ENCODE measurements at regions not wholly inside any gene's neighbourhood (a gene's known extent, or its start where the extent isn't known, plus 50 kb on each side); places are given as distances from the start of the nearest gene placed in this dataset.

- Histone ChIP-seq H3K4me3 (replicated peaks; ENCODE audit: insufficient read depth, low read length) (no peak overlapping the region), H3K27me3 (ENCODE audit: insufficient read depth, poor library complexity, severe bottlenecking) (no peaks in the 10 kb centered on the region), H3K27ac (replicated peaks) (no peak overlapping the region)
- TF ChIP-seq REST (IDR thresholded peaks at IDR 0.05; ENCODE audit: insufficient replicate concordance, low read depth) (no peak), CTCF (IDR thresholded peaks at IDR 0.05; ENCODE audit: insufficient read depth, low read length) (no peak), GABPA (IDR thresholded peaks at IDR 0.05; ENCODE audit: low read depth) (no peak), SPI1 (IDR thresholded peaks at IDR 0.05; ENCODE audit: borderline replicate concordance, low read depth) (no peak), POLR2AphosphoS5 (IDR thresholded peaks at IDR 0.05; ENCODE audit: low read depth) (no peak)
- DNase-seq (ENCODE audit: low read depth in 1 of 2, low spot score in 1 of 2) = no peak
Measured at GRCh38 chr20:57987659-57988058, 240.8 kb downstream of the ANKRD60 start.

- Histone ChIP-seq H3K27ac (replicated peaks) (no peak overlapping the region), H3K4me3 (replicated peaks; ENCODE audit: insufficient read depth, low read length) (no peak overlapping the region), H3K27me3 (ENCODE audit: insufficient read depth, poor library complexity, severe bottlenecking) (no peaks in the 10 kb centered on the region)
- no peak for DNase-seq (ENCODE audit: low read depth in 1 of 2, low spot score in 1 of 2)
- TF ChIP-seq POLR2AphosphoS5 (IDR thresholded peaks at IDR 0.05; ENCODE audit: low read depth) (no peak), GABPA (IDR thresholded peaks at IDR 0.05; ENCODE audit: low read depth) (no peak), REST (IDR thresholded peaks at IDR 0.05; ENCODE audit: insufficient replicate concordance, low read depth) (no peak), SPI1 (IDR thresholded peaks at IDR 0.05; ENCODE audit: borderline replicate concordance, low read depth) (no peak)
Measured at GRCh38 chr20:57986666-57987065, 241.8 kb downstream of the ANKRD60 start.

GRCh38 chr20:57985278-57985677 is 243.2 kb downstream of the ANKRD60 start:
- Histone ChIP-seq H3K4me3 (replicated peaks; ENCODE audit: insufficient read depth, low read length) (no peak overlapping the region), H3K27me3 (ENCODE audit: insufficient read depth, poor library complexity, severe bottlenecking) (no peaks in the 10 kb centered on the region), H3K27ac (replicated peaks) (no peak overlapping the region)
- no peak for DNase-seq (ENCODE audit: low read depth in 1 of 2, low spot score in 1 of 2)
- TF ChIP-seq POLR2AphosphoS5 (IDR thresholded peaks at IDR 0.05; ENCODE audit: low read depth) = no peak
- no peak for TF ChIP-seq REST (IDR thresholded peaks at IDR 0.05; ENCODE audit: insufficient replicate concordance, low read depth)

GRCh38 chr20:57983082-57983481 is 245.4 kb downstream of the ANKRD60 start:
- TF ChIP-seq GABPA (IDR thresholded peaks at IDR 0.05; ENCODE audit: low read depth) = no peak
- no peak for TF ChIP-seq REST (IDR thresholded peaks at IDR 0.05; ENCODE audit: insufficient replicate concordance, low read depth)
- TF ChIP-seq POLR2AphosphoS5 (IDR thresholded peaks at IDR 0.05; ENCODE audit: low read depth) = no peak
- no peak for TF ChIP-seq SPI1 (IDR thresholded peaks at IDR 0.05; ENCODE audit: borderline replicate concordance, low read depth)
- TF ChIP-seq CTCF (IDR thresholded peaks at IDR 0.05; ENCODE audit: insufficient read depth, low read length) = no peak
- no peak for DNase-seq (ENCODE audit: low read depth in 1 of 2, low spot score in 1 of 2)
- Histone ChIP-seq H3K27me3 (ENCODE audit: insufficient read depth, poor library complexity, severe bottlenecking) (no peaks in the 10 kb centered on the region), H3K27ac (replicated peaks) (no peak overlapping the region), H3K4me3 (replicated peaks; ENCODE audit: insufficient read depth, low read length) (no peak overlapping the region)
